C4-2B (cell line): ENCODE measurements at regions not wholly inside any gene's neighbourhood (a gene's known extent, or its start where the extent isn't known, plus 50 kb on each side); places are given as distances from the start of the nearest gene placed in this dataset.

Experiments
- H3K27ac ChIP-seq: fragments of 450-650 bp; 2 replicates; pipeline ENCODE4 v1.5.1; 2017
- CTCF ChIP-seq: fragments of 450-650 bp; conservative IDR thresholded peaks from 2 replicates; pipeline ENCODE4 v1.5.1; 2017; ENCODE audit warnings: mild to moderate bottlenecking
- ZFX ChIP-seq: fragments of 450-650 bp; IDR thresholded peaks from 2 replicates; pipeline ENCODE4 v1.6.1; 2017

GRCh38 chr18:43175257-43175656, 59.8 kb upstream of the RIT2 start:
- TF ChIP-seq ZFX, result no peak
- no peak for TF ChIP-seq CTCF
- H3K27ac ChIP-seq, result no peak overlapping the region

GRCh38 chr18:43170586-43170985, 55.1 kb upstream of the RIT2 start:
- no peak overlapping the region for H3K27ac ChIP-seq
- no peak for TF ChIP-seq ZFX
- peak; percentile 8; the same call in 1 of the 2 replicates for TF ChIP-seq CTCF
